ENCODE measurements at regions not wholly inside any gene's neighbourhood (a gene's known extent, or its start where the extent isn't known, plus 50 kb on each side); places are given as distances from the start of the nearest gene placed in this dataset.

GRCh38 chr17:70484496-70484895, 315.2 kb downstream of the KCNJ2 start (continued):
- TF ChIP-seq ZNF331 (CRISPR knock-in tag; IDR thresholded peaks at IDR 0.05; ENCODE audit: low read depth) (no peak), EZH2phosphoT487 (IDR thresholded peaks at IDR 0.05; ENCODE audit: unreplicated experiment) (no peak), EZH2 (IDR thresholded peaks at IDR 0.05; ENCODE audit: low read depth, unreplicated experiment) (no peak), JUNB (IDR thresholded peaks at IDR 0.05; ENCODE audit: unreplicated experiment) (no peak), POLR2AphosphoS5 (IDR thresholded peaks at IDR 0.05; ENCODE audit: low read depth) (no peak)
- TF ChIP-seq, protein P1, sequence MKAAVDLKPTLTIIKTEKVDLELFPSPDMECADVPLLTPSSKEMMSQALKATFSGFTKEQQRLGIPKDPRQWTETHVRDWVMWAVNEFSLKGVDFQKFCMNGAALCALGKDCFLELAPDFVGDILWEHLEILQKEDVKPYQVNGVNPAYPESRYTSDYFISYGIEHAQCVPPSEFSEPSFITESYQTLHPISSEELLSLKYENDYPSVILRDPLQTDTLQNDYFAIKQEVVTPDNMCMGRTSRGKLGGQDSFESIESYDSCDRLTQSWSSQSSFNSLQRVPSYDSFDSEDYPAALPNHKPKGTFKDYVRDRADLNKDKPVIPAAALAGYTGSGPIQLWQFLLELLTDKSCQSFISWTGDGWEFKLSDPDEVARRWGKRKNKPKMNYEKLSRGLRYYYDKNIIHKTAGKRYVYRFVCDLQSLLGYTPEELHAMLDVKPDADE (IDR thresholded peaks at IDR 0.05), result no peak

DNA sequence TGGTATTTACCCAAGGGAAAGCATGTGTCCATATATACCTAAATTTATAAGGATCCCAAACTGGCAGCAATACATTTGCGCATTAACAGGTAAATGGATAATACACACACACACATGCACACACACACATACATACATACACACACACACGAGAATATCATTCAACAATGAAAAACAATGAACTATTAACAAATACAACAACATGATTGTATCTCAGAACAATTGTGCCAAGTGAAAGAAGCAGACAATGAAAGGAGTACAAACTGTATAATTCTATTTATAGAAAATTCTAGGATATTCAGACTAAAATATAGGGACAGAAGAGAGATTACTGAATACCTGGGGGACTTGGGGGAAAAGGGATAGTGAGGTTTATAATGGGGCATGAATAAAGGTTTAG, 323.0 kb downstream of the KCNJ2 start:
- Mint-ChIP-seq H3K27me3 (ENCODE audit: insufficient read depth, low read depth, poor library complexity) (no peaks in the 10 kb centered on the region), H3K9me3 (no peaks in the 10 kb centered on the region), H3K4me1 (no peaks in the 10 kb centered on the region), H3K4me3 (no peak overlapping the region), H3K36me3 (ENCODE audit: low read depth) (no peaks in the 10 kb centered on the region), H3K27ac (no peak overlapping the region)
- Histone ChIP-seq H3K4me1 (ENCODE audit: insufficient read depth) (no peaks in the 10 kb centered on the region), H3F3A (replicated peaks; ENCODE audit: low read depth) (no peaks in the 10 kb centered on the region), H3K79me2 (replicated peaks; ENCODE audit: insufficient read depth) (no peaks in the 10 kb centered on the region), H4K20me1 (replicated peaks; ENCODE audit: insufficient read depth) (no peaks in the 10 kb centered on the region), H3K27ac (ENCODE audit: low read depth) (no peak overlapping the region), H3K4me3 (no peak overlapping the region), H3K4me2 (no peak overlapping the region), H3K36me3 (ENCODE audit: insufficient read depth) (no peaks in the 10 kb centered on the region), H3K9me2 (ENCODE audit: insufficient read depth) (no peaks in the 10 kb centered on the region; the same call in 1 of the 2 replicates), H3K27me3 (ENCODE audit: insufficient read depth) (no peaks in the 10 kb centered on the region), H2AFZ (no peak overlapping the region)
- no peak for ATAC-seq
- DNase-seq (ENCODE audit: low spot score), result no peak
- TF ChIP-seq EZH2 (IDR thresholded peaks at IDR 0.05; ENCODE audit: low read depth, unreplicated experiment) (no peak), NANOG (IDR thresholded peaks at IDR 0.05; ENCODE audit: borderline replicate concordance) (no peak), ZNF114 (CRISPR knock-in tag; IDR thresholded peaks at IDR 0.05) (no peak), JUNB (IDR thresholded peaks at IDR 0.05; ENCODE audit: unreplicated experiment) (no peak), EZH2phosphoT487 (IDR thresholded peaks at IDR 0.05; ENCODE audit: unreplicated experiment) (no peak), CREB1 (CRISPR knock-in tag; IDR thresholded peaks at IDR 0.05; ENCODE audit: low read depth) (no peak), POLR2AphosphoS5 (IDR thresholded peaks at IDR 0.05; ENCODE audit: low read depth) (no peak), ZNF331 (CRISPR knock-in tag; IDR thresholded peaks at IDR 0.05; ENCODE audit: low read depth) (no peak)
- TF ChIP-seq, protein P1 (IDR thresholded peaks at IDR 0.05), result no peak
- TF ChIP-seq, protein P2, sequence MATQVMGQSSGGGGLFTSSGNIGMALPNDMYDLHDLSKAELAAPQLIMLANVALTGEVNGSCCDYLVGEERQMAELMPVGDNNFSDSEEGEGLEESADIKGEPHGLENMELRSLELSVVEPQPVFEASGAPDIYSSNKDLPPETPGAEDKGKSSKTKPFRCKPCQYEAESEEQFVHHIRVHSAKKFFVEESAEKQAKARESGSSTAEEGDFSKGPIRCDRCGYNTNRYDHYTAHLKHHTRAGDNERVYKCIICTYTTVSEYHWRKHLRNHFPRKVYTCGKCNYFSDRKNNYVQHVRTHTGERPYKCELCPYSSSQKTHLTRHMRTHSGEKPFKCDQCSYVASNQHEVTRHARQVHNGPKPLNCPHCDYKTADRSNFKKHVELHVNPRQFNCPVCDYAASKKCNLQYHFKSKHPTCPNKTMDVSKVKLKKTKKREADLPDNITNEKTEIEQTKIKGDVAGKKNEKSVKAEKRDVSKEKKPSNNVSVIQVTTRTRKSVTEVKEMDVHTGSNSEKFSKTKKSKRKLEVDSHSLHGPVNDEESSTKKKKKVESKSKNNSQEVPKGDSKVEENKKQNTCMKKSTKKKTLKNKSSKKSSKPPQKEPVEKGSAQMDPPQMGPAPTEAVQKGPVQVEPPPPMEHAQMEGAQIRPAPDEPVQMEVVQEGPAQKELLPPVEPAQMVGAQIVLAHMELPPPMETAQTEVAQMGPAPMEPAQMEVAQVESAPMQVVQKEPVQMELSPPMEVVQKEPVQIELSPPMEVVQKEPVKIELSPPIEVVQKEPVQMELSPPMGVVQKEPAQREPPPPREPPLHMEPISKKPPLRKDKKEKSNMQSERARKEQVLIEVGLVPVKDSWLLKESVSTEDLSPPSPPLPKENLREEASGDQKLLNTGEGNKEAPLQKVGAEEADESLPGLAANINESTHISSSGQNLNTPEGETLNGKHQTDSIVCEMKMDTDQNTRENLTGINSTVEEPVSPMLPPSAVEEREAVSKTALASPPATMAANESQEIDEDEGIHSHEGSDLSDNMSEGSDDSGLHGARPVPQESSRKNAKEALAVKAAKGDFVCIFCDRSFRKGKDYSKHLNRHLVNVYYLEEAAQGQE (IDR thresholded peaks at IDR 0.05; ENCODE audit: unreplicated experiment), result no peak
- TF ChIP-seq, protein P3, sequence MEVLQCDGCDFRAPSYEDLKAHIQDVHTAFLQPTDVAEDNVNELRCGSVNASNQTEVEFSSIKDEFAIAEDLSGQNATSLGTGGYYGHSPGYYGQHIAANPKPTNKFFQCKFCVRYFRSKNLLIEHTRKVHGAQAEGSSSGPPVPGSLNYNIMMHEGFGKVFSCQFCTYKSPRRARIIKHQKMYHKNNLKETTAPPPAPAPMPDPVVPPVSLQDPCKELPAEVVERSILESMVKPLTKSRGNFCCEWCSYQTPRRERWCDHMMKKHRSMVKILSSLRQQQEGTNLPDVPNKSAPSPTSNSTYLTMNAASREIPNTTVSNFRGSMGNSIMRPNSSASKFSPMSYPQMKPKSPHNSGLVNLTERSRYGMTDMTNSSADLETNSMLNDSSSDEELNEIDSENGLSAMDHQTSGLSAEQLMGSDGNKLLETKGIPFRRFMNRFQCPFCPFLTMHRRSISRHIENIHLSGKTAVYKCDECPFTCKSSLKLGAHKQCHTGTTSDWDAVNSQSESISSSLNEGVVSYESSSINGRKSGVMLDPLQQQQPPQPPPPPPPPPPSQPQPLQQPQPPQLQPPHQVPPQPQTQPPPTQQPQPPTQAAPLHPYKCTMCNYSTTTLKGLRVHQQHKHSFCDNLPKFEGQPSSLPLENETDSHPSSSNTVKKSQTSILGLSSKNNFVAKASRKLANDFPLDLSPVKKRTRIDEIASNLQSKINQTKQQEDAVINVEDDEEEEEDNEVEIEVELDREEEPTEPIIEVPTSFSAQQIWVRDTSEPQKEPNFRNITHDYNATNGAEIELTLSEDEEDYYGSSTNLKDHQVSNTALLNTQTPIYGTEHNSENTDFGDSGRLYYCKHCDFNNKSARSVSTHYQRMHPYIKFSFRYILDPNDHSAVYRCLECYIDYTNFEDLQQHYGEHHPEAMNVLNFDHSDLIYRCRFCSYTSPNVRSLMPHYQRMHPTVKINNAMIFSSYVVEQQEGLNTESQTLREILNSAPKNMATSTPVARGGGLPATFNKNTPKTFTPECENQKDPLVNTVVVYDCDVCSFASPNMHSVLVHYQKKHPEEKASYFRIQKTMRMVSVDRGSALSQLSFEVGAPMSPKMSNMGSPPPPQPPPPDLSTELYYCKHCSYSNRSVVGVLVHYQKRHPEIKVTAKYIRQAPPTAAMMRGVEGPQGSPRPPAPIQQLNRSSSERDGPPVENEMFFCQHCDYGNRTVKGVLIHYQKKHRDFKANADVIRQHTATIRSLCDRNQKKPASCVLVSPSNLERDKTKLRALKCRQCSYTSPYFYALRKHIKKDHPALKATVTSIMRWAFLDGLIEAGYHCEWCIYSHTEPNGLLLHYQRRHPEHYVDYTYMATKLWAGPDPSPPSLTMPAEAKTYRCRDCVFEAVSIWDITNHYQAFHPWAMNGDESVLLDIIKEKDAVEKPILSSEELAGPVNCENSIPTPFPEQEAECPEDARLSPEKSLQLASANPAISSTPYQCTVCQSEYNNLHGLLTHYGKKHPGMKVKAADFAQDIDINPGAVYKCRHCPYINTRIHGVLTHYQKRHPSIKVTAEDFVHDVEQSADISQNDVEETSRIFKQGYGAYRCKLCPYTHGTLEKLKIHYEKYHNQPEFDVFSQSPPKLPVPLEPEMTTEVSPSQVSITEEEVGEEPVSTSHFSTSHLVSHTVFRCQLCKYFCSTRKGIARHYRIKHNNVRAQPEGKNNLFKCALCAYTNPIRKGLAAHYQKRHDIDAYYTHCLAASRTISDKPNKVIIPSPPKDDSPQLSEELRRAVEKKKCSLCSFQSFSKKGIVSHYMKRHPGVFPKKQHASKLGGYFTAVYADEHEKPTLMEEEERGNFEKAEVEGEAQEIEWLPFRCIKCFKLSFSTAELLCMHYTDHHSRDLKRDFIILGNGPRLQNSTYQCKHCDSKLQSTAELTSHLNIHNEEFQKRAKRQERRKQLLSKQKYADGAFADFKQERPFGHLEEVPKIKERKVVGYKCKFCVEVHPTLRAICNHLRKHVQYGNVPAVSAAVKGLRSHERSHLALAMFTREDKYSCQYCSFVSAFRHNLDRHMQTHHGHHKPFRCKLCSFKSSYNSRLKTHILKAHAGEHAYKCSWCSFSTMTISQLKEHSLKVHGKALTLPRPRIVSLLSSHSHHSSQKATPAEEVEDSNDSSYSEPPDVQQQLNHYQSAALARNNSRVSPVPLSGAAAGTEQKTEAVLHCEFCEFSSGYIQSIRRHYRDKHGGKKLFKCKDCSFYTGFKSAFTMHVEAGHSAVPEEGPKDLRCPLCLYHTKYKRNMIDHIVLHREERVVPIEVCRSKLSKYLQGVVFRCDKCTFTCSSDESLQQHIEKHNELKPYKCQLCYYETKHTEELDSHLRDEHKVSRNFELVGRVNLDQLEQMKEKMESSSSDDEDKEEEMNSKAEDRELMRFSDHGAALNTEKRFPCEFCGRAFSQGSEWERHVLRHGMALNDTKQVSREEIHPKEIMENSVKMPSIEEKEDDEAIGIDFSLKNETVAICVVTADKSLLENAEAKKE (CRISPR knock-in tag; IDR thresholded peaks at IDR 0.05), result no peak

All from GM23338 (cell line).